Muscle of leg (tissue), 3 donors: ENCODE measurements at regions not wholly inside any gene's neighbourhood (a gene's known extent, or its start where the extent isn't known, plus 50 kb on each side); places are given as distances from the start of the nearest gene placed in this dataset.

Source experiments
- DNase-seq: peaks from one replicate; pipeline ENCODE4 v3.0.0; 2013
- H3K27ac ChIP-seq: one replicate; pipeline ENCODE4 v1.5.1; 2013; ENCODE audit warnings: mild to moderate bottlenecking, low read length, control low read depth
- H3K27me3 ChIP-seq: one replicate; pipeline ENCODE4 v1.6.1; 2013; ENCODE audit warnings: low read length; ENCODE audit not compliant: control insufficient read depth, insufficient read depth
- H3K36me3 ChIP-seq: one replicate; pipeline ENCODE4 v1.6.1; 2013; ENCODE audit warnings: low read length; ENCODE audit not compliant: control insufficient read depth, insufficient read depth
- H3K4me1 ChIP-seq: one replicate; pipeline ENCODE4 v1.6.1; 2013; ENCODE audit warnings: low read length; ENCODE audit not compliant: control insufficient read depth, insufficient read depth
- H3K4me3 ChIP-seq: one replicate; pipeline ENCODE4 v1.5.1; 2013; ENCODE audit warnings: low read length, control low read depth
- H3K9me3 ChIP-seq: replicated peaks from 2 replicates; pipeline ENCODE4 v1.6.1; 2013; ENCODE audit warnings: low read depth, low read length; ENCODE audit not compliant: control insufficient read depth
- WGBS: methylation state at CpG from one replicate; pipeline ENCODE4 v1.1.5; 2013; ENCODE audit warnings: missing lambda C conversion rate; ENCODE audit not compliant: insufficient coverage; 5-methylcytosine and 5-hydroxymethylcytosine counted together

DNA sequence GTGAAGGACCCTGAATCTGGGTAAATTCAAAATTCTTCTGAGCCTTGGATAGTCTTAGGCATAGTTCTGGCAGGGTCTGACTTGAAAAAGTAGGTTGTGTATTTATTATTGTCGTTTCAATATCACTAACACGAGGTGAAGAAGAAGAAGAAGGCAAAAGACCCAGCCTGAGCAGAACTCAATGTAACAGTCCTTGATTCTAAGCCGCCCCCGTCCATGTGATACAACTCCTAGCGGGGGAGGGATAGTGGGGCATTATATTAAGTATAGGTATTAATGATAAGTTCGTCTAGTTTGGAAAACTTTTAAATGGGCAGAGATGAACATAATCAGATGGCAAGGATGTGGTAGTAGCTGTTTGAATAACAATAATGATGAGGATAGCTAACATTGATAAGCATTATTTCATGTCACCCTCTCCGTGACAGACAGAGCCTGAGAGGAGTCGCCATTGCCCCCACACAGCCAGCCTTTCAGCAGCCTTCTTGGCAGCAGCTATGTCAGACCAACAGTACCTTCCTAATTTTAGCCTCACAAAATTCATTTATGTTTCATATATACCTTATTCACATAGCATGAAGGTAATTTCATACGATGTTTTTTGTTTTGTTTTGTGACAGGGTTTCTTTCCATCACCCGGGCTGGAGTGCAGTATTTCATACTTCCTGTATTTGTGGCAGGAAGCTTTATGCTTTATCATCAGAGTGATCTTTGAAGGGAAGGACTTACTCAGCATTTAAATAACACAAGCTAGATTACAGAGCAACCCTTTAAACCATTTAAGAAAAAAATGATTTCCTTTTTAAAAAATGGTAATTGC lies 64.4 kb upstream of the NPAS1 start:
- Histone ChIP-seq H3K36me3 (peaks cover 5% of the 10 kb centered on the region), H3K4me1 (peaks cover 20% of the 10 kb centered on the region), H3K4me3 (no peak overlapping the region), H3K27me3 (no peaks in the 10 kb centered on the region), H3K27ac (peak overlapping the region; percentile 71), H3K9me3 (peaks cover 3% of the 10 kb centered on the region)
- peak; percentile 59 for DNase-seq
- 64% methylated on average over 2 of the region's 10 CpGs for WGBS

DNA sequence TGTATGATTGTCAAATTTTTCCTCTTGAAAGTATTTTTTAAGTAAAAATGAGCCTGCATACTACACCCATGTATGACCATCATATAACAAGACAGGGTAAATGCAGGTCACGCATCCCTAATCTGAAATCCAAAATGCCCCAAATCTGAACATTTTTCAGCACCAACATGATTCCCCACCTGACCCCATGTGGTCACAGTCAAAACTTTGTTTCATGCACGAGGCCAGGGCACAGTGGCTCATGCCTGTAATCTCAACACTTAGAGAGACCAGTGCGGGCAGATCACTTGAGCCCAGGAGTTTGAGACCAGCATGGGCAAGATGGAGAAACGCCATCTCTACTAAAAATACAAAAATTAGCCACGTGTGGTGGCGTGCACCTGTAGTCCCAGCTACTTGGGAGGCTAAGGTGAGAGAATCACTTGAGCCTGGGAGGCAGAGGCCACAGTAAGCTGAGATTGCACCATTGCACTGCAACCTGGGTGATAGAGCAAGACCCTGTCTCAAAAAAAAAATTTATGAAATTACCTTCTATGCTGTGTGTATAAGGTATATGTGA lies 63.7 kb upstream of the NPAS1 start:
- Histone ChIP-seq H3K27ac (no peak overlapping the region), H3K36me3 (peaks cover 5% of the 10 kb centered on the region), H3K9me3 (peaks cover 3% of the 10 kb centered on the region), H3K27me3 (no peaks in the 10 kb centered on the region), H3K4me1 (peaks cover 15% of the 10 kb centered on the region), H3K4me3 (no peak overlapping the region)
- WGBS = 76% methylated on average over 6 of the region's 6 CpGs
- DNase-seq = no peak

DNA sequence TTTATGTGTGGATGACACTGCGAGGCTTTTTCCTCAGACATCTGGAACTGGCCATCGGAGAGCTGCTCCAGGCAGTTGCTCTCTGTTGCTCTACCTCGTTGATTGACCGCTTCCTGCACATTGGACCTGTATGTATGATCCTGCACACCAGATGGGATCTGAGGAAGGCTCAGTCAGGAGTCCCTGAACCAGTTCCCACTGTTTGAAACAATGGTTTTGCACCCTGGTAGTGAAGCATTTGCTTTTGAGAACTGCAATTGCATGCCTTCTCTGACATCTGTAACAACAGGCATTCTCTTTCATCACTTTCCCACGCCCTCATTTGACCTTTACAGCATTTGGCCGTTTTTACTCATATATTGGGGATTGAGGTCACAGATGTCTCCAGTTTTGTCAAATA lies 61.1 kb upstream of the NPAS1 start:
- H3K27ac ChIP-seq = no peak overlapping the region
- peak; percentile 37 for DNase-seq
- peaks cover 6% of the 10 kb centered on the region for H3K4me1 ChIP-seq
- H3K4me3 ChIP-seq = no peak overlapping the region
- H3K27me3 ChIP-seq = no peaks in the 10 kb centered on the region
- WGBS = 45% methylated on average over 3 of the region's 6 CpGs
- H3K36me3 ChIP-seq = peaks cover 2% of the 10 kb centered on the region
- peaks cover 3% of the 10 kb centered on the region for H3K9me3 ChIP-seq

DNA sequence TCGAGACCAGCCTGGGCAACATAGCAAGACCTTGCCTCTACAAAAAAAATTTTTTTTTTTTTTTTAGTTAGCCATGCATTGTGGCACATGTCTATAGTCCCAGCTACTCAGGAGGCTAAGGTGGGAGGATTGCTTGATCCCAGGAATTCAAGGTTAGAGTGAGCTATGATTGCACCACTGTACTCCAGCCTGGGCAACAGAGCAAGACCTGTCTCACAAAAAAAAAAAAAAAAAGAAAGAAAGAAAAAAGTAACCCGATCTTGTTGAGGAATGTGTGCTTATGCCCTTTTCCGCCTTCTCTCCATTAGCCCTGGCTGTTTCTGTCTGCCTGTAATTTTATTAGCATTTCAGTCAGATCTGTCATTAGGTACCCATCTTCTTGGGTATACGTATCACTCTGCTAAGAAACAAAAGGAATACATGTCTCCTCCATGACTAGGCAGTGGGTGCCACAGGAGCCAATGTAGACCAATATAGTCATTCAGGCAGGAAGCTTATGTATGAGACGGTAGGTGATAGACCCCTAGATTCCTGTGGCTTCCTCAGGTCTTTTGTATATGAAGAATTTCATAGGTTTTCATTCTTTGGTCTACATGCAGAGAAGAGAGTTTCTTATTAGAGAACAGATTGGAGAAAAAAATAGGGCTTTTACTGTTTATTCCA lies 59.6 kb upstream of the NPAS1 start:
- WGBS = 83% methylated on average over 1 of the region's 5 CpGs
- Histone ChIP-seq H3K36me3 (peaks cover 5% of the 10 kb centered on the region), H3K9me3 (no peaks in the 10 kb centered on the region), H3K4me3 (no peak overlapping the region), H3K27ac (no peak overlapping the region), H3K27me3 (no peaks in the 10 kb centered on the region), H3K4me1 (peaks cover 3% of the 10 kb centered on the region)
- DNase-seq = no peak

DNA sequence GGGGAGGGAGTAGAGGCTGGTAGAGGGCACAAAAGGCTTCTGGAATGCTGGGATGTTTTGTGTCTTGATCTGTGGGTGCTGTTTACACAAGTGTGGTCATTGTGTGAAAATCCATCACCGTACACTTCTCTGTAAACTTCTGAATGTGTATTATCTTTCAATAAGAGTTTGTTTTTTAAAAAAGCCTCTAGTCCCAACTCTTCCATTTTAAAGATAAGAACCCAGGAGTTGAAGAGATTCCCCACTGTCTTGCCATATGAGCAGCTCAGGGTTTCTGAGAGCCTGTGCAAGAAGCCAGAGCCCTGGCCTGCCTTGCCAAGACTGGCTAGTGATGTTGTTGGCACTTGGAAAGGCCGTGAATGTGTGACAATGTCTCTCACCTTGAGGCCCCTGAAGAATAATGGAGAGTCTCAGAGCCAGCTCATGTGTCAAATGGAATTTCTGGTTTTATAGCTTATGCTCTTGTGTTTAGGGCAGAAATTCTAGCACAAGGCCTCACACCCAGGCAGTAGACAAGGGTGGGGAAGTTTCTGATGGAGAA lies 57.5 kb upstream of the NPAS1 start:
- no peak for DNase-seq
- H3K27me3 ChIP-seq = no peaks in the 10 kb centered on the region
- 75% methylated on average over 1 of the region's 2 CpGs for WGBS

DNA sequence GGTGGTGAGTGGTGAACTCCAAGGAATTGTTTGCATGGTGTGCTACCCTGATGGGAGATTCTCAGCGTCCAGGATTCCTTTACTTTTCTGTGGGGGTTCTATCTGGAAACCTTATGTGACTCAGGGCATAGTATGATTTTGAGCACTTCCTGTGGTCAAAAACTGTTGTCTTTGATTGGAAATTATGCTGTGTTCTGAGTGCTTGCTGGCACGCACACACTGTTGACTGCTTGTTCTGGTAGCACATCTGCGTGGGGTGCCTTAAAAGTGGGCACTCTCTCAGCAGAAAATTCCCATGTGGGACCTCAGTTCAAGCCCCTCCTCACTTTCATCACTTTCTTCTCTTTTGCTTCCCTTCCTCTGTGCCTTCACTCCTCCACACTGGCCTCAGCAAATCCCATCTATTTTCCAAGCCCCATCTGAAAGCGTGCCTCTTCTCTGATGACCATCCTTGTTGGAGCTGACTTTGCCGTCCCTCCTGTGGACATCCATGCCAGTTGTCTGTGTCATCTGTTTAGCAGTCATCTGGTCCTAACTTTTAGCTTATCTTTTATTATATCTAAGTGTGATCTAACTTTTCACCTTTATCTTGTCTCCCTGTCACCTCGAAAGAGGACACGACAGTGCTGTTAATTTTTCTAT lies 56.4 kb upstream of the NPAS1 start:
- Histone ChIP-seq H3K4me3 (no peak overlapping the region), H3K36me3 (peaks cover 8% of the 10 kb centered on the region), H3K27me3 (no peaks in the 10 kb centered on the region), H3K4me1 (peaks cover 13% of the 10 kb centered on the region), H3K27ac (no peak overlapping the region), H3K9me3 (no peaks in the 10 kb centered on the region)
- 58% methylated on average over 4 of the region's 7 CpGs for WGBS
- DNase-seq = no peak

More for the DNA sequence above, 57.5 kb upstream of the NPAS1 start:
- Histone ChIP-seq H3K9me3 (no peaks in the 10 kb centered on the region), H3K27ac (no peak overlapping the region), H3K4me1 (peaks cover 3% of the 10 kb centered on the region), H3K36me3 (peaks cover 8% of the 10 kb centered on the region), H3K4me3 (no peak overlapping the region)

DNA sequence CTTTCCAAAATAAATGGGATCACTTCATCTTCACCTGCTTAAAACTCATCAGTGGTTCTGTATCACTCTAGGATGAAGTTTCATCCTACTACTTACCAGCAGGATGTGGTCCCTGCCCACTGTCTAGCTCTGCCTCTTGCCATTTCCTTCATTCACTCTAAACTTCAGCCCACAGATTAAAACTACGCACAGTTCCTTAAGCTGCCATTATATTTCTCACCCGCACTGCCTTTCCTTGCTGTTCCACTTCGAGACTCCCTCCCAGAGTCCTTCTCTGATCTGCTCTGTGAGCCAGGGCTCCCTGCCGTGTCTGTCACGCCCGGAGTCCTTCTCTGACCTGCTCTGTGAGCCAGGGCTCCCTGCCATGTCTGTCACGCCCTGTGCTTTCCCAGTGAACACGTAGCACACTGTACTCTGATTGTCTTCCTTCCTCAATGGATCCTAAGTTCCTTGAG lies 52.0 kb upstream of the NPAS1 start:
- 44% methylated on average over 8 of the region's 8 CpGs for WGBS
- Histone ChIP-seq H3K36me3 (peaks cover 17% of the 10 kb centered on the region), H3K4me1 (peaks cover 30% of the 10 kb centered on the region), H3K9me3 (no peaks in the 10 kb centered on the region), H3K27me3 (no peaks in the 10 kb centered on the region), H3K27ac (no peak overlapping the region), H3K4me3 (no peak overlapping the region)
- peak; percentile 70 for DNase-seq
